ENCODE measurements at regions not wholly inside any gene's neighbourhood (a gene's known extent, or its start where the extent isn't known, plus 50 kb on each side); places are given as distances from the start of the nearest gene placed in this dataset.

DNA sequence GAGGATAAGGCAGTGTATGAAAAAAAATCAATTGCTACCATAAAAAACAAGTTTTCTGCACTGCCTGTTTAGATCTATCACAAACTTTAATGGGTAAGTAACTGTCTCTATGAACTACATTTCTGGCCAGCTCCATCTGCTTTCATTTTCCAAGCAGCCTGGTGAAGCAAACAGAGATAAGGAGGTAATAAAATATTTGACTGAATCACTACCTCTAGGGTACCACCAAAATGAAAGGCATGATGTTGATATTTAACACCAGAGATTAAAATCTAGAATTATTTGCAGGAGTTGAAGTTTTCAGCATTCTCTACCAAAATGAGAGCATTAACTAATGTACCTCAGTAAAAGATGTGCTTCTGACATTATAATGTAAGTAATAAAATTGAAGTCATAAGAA lies 863.5 kb upstream of the MGAT4C start:
- no peak for TF ChIP-seq POLR2A (IDR thresholded peaks at IDR 0.05; ENCODE audit: low read depth, low read length)
- TF ChIP-seq, protein P1, sequence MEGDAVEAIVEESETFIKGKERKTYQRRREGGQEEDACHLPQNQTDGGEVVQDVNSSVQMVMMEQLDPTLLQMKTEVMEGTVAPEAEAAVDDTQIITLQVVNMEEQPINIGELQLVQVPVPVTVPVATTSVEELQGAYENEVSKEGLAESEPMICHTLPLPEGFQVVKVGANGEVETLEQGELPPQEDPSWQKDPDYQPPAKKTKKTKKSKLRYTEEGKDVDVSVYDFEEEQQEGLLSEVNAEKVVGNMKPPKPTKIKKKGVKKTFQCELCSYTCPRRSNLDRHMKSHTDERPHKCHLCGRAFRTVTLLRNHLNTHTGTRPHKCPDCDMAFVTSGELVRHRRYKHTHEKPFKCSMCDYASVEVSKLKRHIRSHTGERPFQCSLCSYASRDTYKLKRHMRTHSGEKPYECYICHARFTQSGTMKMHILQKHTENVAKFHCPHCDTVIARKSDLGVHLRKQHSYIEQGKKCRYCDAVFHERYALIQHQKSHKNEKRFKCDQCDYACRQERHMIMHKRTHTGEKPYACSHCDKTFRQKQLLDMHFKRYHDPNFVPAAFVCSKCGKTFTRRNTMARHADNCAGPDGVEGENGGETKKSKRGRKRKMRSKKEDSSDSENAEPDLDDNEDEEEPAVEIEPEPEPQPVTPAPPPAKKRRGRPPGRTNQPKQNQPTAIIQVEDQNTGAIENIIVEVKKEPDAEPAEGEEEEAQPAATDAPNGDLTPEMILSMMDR (IDR thresholded peaks at IDR 0.05; ENCODE audit: extremely low read depth in 1 of 2, insufficient read depth in 1 of 2, low read depth in 1 of 2, low read length in 2 of 2): no peak
- no peak for TF ChIP-seq EZH2 (IDR thresholded peaks at IDR 0.05; ENCODE audit: borderline replicate concordance, low read depth, low read length, severe bottlenecking)
- TF ChIP-seq, protein P2, sequence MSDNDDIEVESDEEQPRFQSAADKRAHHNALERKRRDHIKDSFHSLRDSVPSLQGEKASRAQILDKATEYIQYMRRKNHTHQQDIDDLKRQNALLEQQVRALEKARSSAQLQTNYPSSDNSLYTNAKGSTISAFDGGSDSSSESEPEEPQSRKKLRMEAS (IDR thresholded peaks at IDR 0.05; ENCODE audit: insufficient read depth, insufficient read length): no peak
- TF ChIP-seq POLR2AphosphoS5 (IDR thresholded peaks at IDR 0.05; ENCODE audit: insufficient read depth, low read depth, low read length): no peak
- no peak for TF ChIP-seq FOS (IDR thresholded peaks at IDR 0.05; ENCODE audit: borderline replicate concordance, insufficient read depth, low read length)

Measured in endothelial cell of umbilical vein (primary cell).